Stimulated activated naive CD4-positive, alpha-beta T cell (primary cell): ENCODE measurements at regions not wholly inside any gene's neighbourhood (a gene's known extent, or its start where the extent isn't known, plus 50 kb on each side); places are given as distances from the start of the nearest gene placed in this dataset.

Experiments
- DNase-seq, 6 experiments: peaks; one replicate each; lab custom pipeline; 2025; lab: John Stamatoyannopoulos, UW

GRCh38 chr2:58665154-58665553, 424.0 kb upstream of the FANCL start:
- DNase-seq, result no peak

- DNase-seq, result no peak
Observed at GRCh38 chr2:58664523-58665151, 423.5 kb upstream of the FANCL start.

- DNase-seq, result no peak
Observed at GRCh38 chr2:58660046-58660445, 418.9 kb upstream of the FANCL start.

- DNase-seq, result no peak
Observed at GRCh38 chr2:58655152-58655551, 414.0 kb upstream of the FANCL start.

- DNase-seq, result no peak
Observed at GRCh38 chr2:58651930-58652329, 410.8 kb upstream of the FANCL start.

GRCh38 chr2:58650781-58651180, 409.7 kb upstream of the FANCL start:
- DNase-seq, result no peak

- DNase-seq, result no peak
Observed at GRCh38 chr2:58649756-58650155, 408.6 kb upstream of the FANCL start.

GRCh38 chr2:58645017-58645416, 403.9 kb upstream of the FANCL start:
- DNase-seq, result no peak

GRCh38 chr2:58644451-58644850, 403.3 kb upstream of the FANCL start:
- DNase-seq, result no peak

GRCh38 chr2:58641001-58641400, 399.9 kb upstream of the FANCL start:
- no peak for DNase-seq

- DNase-seq, result no peak
Observed at GRCh38 chr2:58640042-58640441, 398.9 kb upstream of the FANCL start.

- no peak for DNase-seq
Observed at GRCh38 chr2:58638256-58638805, 397.2 kb upstream of the FANCL start.

GRCh38 chr2:58636872-58637271, 395.7 kb upstream of the FANCL start:
- no peak for DNase-seq

- no peak for DNase-seq
Observed at GRCh38 chr2:58635801-58636375, 394.8 kb upstream of the FANCL start.

GRCh38 chr2:58634653-58635370, 393.7 kb upstream of the FANCL start:
- no peak for DNase-seq

- DNase-seq, result no peak
Observed at GRCh38 chr2:58633613-58634365, 392.7 kb upstream of the FANCL start.

- no peak for DNase-seq
Observed at GRCh38 chr2:58631986-58632385, 390.9 kb upstream of the FANCL start.

GRCh38 chr2:58629545-58630119, 388.5 kb upstream of the FANCL start:
- no peak for DNase-seq

- no peak for DNase-seq
Observed at GRCh38 chr2:58620896-58621295, 379.8 kb upstream of the FANCL start.

GRCh38 chr2:58620093-58620492, 379.0 kb upstream of the FANCL start:
- DNase-seq, result no peak

GRCh38 chr2:58616961-58617360, 375.8 kb upstream of the FANCL start:
- DNase-seq, result no peak

GRCh38 chr2:58614219-58614618, 373.1 kb upstream of the FANCL start:
- no peak for DNase-seq
